ENCODE measurements at regions not wholly inside any gene's neighbourhood (a gene's known extent, or its start where the extent isn't known, plus 50 kb on each side); places are given as distances from the start of the nearest gene placed in this dataset.

DNA sequence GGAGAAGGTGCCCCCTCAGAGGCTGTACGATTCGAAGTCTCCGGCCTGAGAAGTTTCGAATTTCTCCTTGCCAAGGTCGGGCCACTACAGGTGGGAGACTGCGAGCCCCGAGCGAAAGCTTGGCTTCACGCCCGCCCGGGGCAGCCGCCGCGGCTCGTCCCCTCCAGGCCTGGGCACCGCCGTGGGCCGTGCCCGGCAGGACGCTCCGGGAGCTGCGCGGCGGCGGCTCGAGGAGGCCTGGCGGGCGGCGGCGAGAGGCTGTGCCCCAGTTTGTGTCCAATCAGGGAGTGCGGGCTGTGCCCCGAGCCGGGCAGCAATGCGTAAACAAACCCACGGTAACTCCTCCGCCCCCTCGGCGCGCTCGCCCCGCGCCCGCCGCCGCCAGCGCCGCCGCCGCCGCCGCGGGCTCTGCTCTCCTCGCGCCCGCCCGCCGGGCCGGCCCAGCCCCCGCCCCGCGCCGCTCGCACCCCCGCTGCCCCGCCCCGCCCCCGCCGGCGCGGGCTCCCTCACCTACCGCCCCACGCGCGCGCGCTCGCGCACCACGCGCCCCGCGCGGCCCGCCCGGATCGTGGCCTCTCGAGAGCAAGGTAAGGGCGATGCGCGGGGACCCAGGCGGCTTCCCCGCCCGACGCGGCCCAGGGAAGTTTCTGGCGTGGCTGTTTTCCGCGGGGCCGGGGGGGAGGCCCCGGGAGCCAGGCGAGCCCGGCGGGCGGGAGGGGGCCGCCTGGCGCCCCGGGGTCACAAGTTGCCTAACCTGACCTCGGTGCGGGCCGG, 57.8 kb upstream of the PCGF5 start:
- TF ChIP-seq, protein P1, sequence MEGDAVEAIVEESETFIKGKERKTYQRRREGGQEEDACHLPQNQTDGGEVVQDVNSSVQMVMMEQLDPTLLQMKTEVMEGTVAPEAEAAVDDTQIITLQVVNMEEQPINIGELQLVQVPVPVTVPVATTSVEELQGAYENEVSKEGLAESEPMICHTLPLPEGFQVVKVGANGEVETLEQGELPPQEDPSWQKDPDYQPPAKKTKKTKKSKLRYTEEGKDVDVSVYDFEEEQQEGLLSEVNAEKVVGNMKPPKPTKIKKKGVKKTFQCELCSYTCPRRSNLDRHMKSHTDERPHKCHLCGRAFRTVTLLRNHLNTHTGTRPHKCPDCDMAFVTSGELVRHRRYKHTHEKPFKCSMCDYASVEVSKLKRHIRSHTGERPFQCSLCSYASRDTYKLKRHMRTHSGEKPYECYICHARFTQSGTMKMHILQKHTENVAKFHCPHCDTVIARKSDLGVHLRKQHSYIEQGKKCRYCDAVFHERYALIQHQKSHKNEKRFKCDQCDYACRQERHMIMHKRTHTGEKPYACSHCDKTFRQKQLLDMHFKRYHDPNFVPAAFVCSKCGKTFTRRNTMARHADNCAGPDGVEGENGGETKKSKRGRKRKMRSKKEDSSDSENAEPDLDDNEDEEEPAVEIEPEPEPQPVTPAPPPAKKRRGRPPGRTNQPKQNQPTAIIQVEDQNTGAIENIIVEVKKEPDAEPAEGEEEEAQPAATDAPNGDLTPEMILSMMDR (IDR thresholded peaks at IDR 0.05; ENCODE audit: borderline replicate concordance, extremely low read depth, low read length, poor library complexity, severe bottlenecking) = no peak
- TF ChIP-seq EZH2 (IDR thresholded peaks at IDR 0.05; ENCODE audit: borderline replicate concordance, low read depth, low read length, severe bottlenecking) = no peak
